GM12878 (cell line): ENCODE measurements at regions not wholly inside any gene's neighbourhood (a gene's known extent, or its start where the extent isn't known, plus 50 kb on each side); places are given as distances from the start of the nearest gene placed in this dataset.

Experiments
- ATAC-seq: fragments of 200-7000 bp; cut with Tn5 transposase; 3 replicates; pipeline ENCODE4 v1.9.1; 2020; ENCODE audit warnings: mild to moderate bottlenecking, moderate library complexity
- BruUV-seq: library from RNA; stranded (reverse); fragments of 400-500 nt; replicated peaks from 2 replicates; lab custom pipeline; 2021; lab: Mats Ljungman, UMichigan
- CTCF ChIA-PET: fragments of 300-600 bp; sonication (Branson Sonifier 250); formaldehyde crosslinking; extraction: SDS; loops from one replicate; lab custom pipeline; 2021; ENCODE audit warnings: inconsistent platforms; lab: Yijun Ruan, JAX
- POLR2A ChIA-PET: fragments of 350-600 bp; formaldehyde crosslinking; extraction: SDS; loops from one replicate; lab custom pipeline; 2021; ENCODE audit warnings: inconsistent platforms; lab: Charles Lee
- RAD21 ChIA-PET: fragments of 300-600 bp; sonication (Branson Sonifier 250); formaldehyde crosslinking; loops from one replicate; lab custom pipeline; 2023; ENCODE audit warnings: antibody characterized with exemption; ENCODE audit not compliant: unreplicated experiment; lab: Charles Lee
- SMC1A ChIA-PET: fragments of 300-600 bp; sonication (Branson Sonifier 250); formaldehyde crosslinking; loops from one replicate; lab custom pipeline; 2023; ENCODE audit not compliant: unreplicated experiment, uncharacterized antibody; lab: Charles Lee
- DNase-seq: peaks from one replicate; pipeline ENCODE4 v3.0.0-alpha.2; 2011; ENCODE audit warnings: low read depth, low spot score
- FAIRE-seq: peaks from 3 replicates; lab custom pipeline; 2011; peaks lifted over from hg19 to GRCh38; lab: Jason Lieb, UNC
- H2AFZ ChIP-seq: 2 replicates; pipeline ENCODE4 v1.6.0; 2011; ENCODE audit warnings: low read depth, low read length, control low read depth; ENCODE audit not compliant: control insufficient read depth
- H3K27ac ChIP-seq: 2 replicates; pipeline ENCODE4 v1.5.1; 2011; ENCODE audit warnings: control low read depth; ENCODE audit not compliant: control insufficient read depth, insufficient read depth
- H3K27me3 ChIP-seq, 2 experiments: replicated peaks in 1 of 2; 2 replicates each; pipeline versions ENCODE4 v1.6.0 to v1.6.1; 2011; ENCODE audit warnings: low read length in 1 of 2; ENCODE audit not compliant: control insufficient read depth in 2 of 2, insufficient read depth in 2 of 2
- H3K36me3 ChIP-seq, 2 experiments: 2 replicates each; pipeline ENCODE4 v1.5.1; 2011; ENCODE audit warnings: low read length in 1 of 2; ENCODE audit not compliant: control insufficient read depth in 2 of 2, insufficient read depth in 2 of 2
- H3K4me1 ChIP-seq: 2 replicates; pipeline ENCODE4 v1.6.1; 2011; ENCODE audit warnings: mild to moderate bottlenecking, low read length, moderate library complexity, mixed read lengths; ENCODE audit not compliant: control insufficient read depth, insufficient read depth
- H3K4me2 ChIP-seq: 2 replicates; pipeline ENCODE4 v1.6.0; 2011; ENCODE audit warnings: control low read depth; ENCODE audit not compliant: control insufficient read depth, insufficient read depth
- H3K4me3 ChIP-seq: fragments of 200-600 bp; sonication (generic); 2 replicates; pipeline ENCODE4 v1.5.1; 2016
- H3K79me2 ChIP-seq: 2 replicates; pipeline ENCODE4 v1.6.0; 2011; ENCODE audit warnings: low read length; ENCODE audit not compliant: control insufficient read depth, insufficient read depth
- H3K9ac ChIP-seq: 2 replicates; pipeline ENCODE4 v1.8.0; 2011; ENCODE audit warnings: low read length, control low read depth, mixed read lengths; ENCODE audit not compliant: control insufficient read depth, insufficient read depth
- H3K9me3 ChIP-seq: replicated peaks from 3 replicates; pipeline ENCODE4 v1.5.1; 2011; ENCODE audit warnings: mild to moderate bottlenecking, low read length; ENCODE audit not compliant: control insufficient read depth, insufficient read depth
- H4K20me1 ChIP-seq: 2 replicates; pipeline ENCODE4 v1.6.0; 2011; ENCODE audit not compliant: control insufficient read depth, insufficient read depth
- ATF3 ChIP-seq: IDR thresholded peaks from 2 replicates; pipeline ENCODE4 v1.6.1; 2011; ENCODE audit warnings: low read depth, mild to moderate bottlenecking, low read length, moderate library complexity, borderline replicate concordance; ENCODE audit errors: extremely low read depth
- CBX5 ChIP-seq: sonication (generic); IDR thresholded peaks from 2 replicates; pipeline ENCODE4 v1.6.1; 2016; ENCODE audit warnings: low read depth, moderate library complexity, mild to moderate bottlenecking, inconsistent platforms
- CUX1 ChIP-seq: IDR thresholded peaks from 2 replicates; pipeline ENCODE4 v1.6.1; 2012; ENCODE audit warnings: improper control_type of control experiment, low read depth, low read length; ENCODE audit not compliant: insufficient replicate concordance
- KAT2A ChIP-seq: conservative IDR thresholded peaks from 2 replicates; pipeline ENCODE4 v1.6.1; 2011; ENCODE audit warnings: low read depth, low read length; ENCODE audit not compliant: control insufficient read depth
- MXI1 ChIP-seq: fragments of 150-350 bp; IDR thresholded peaks from 2 replicates; pipeline ENCODE4 v1.6.1; 2011; ENCODE audit warnings: low read depth, mild to moderate bottlenecking, inconsistent platforms, low read length, improper control_type of control experiment
- NFXL1 ChIP-seq: fragments of 450-650 bp; IDR thresholded peaks from 2 replicates; pipeline ENCODE4 v1.6.1; 2017; ENCODE audit warnings: antibody characterized with exemption, mild to moderate bottlenecking, borderline replicate concordance
- POU2F2 ChIP-seq: IDR thresholded peaks from 3 replicates; pipeline ENCODE4 v1.6.1; 2011; ENCODE audit warnings: low read depth, mild to moderate bottlenecking, low read length, borderline replicate concordance
- RELA ChIP-seq: fragments of 450-650 bp; IDR thresholded peaks from 2 replicates; pipeline ENCODE4 v1.8.0; 2014; ENCODE audit warnings: borderline replicate concordance; ENCODE audit not compliant: partially characterized antibody
- TAF1 ChIP-seq: IDR thresholded peaks from 2 replicates; pipeline ENCODE4 v1.6.1; 2011; ENCODE audit warnings: mild to moderate bottlenecking, low read depth, low read length, borderline replicate concordance
- TCF3 ChIP-seq: IDR thresholded peaks from 2 replicates; pipeline ENCODE4 v1.6.1; 2012; ENCODE audit warnings: low read depth, mild to moderate bottlenecking, low read length, borderline replicate concordance; ENCODE audit not compliant: insufficient read depth
- ZNF207 ChIP-seq: fragments of 450-650 bp; IDR thresholded peaks from 2 replicates; pipeline ENCODE4 v1.6.1; 2014; ENCODE audit warnings: antibody characterized with exemption, mild to moderate bottlenecking, borderline replicate concordance
- ZNF622 ChIP-seq: fragments of 450-650 bp; IDR thresholded peaks from 2 replicates; pipeline ENCODE4 v1.6.1; 2017; ENCODE audit warnings: mild to moderate bottlenecking, inconsistent platforms
- WGBS: methylation state at CpG from one replicate; pipeline ENCODE4 v1.1.6; 2016; ENCODE audit warnings: low lambda C conversion rate; ENCODE audit not compliant: insufficient replicate concordance, insufficient coverage; ENCODE audit errors: missing lambda C conversion rate; 5-methylcytosine and 5-hydroxymethylcytosine counted together
- in situ Hi-C: fragments of 300-500 bp; cut with MboI; formaldehyde crosslinking; loops from 9 replicates; pipeline ENCODE4 v1.14.3; 2018; ENCODE audit warnings: mixed read lengths
- intact Hi-C: fragments of 100-400 bp; cut with micrococcal nuclease; formaldehyde crosslinking; loops from one replicate; pipeline ENCODE4 v1.14.2; 2022; ENCODE audit not compliant: unreplicated experiment

- Histone ChIP-seq H3K4me3 (no peak overlapping the region), H3K4me1 (no peaks in the 10 kb centered on the region), H3K9me3 (no peaks in the 10 kb centered on the region), H3K4me2 (no peak overlapping the region), H3K27ac (no peak overlapping the region)
- ChIA-PET CTCF (no interaction called here), POLR2A (no interaction called here)
- in situ Hi-C loops (no loop called here), intact Hi-C loops (no loop called here)
- BruUV-seq, result no TSS peak
- WGBS, result 40% methylated on average over 9 of the region's 9 CpGs
- no peak for TF ChIP-seq CUX1
- no peak for TF ChIP-seq MXI1
- no peak for TF ChIP-seq KAT2A
- TF ChIP-seq RELA, result no peak
- no peak for TF ChIP-seq ZNF622
- TF ChIP-seq POU2F2, result no peak
- TF ChIP-seq ZNF207, result no peak
- TF ChIP-seq TAF1, result no peak
- no peak for TF ChIP-seq TCF3
- no peak for TF ChIP-seq CBX5
- no peak for TF ChIP-seq NFXL1
- no peak for TF ChIP-seq ATF3
- TF ChIP-seq, all 136 proteins: peak for 0
- Histone ChIP-seq H2AFZ (no peak overlapping the region), H3K27me3 (no peaks in the 10 kb centered on the region; a peak in 2 of 4 replicates), H3K36me3 (no peaks in the 10 kb centered on the region), H3K79me2 (no peaks in the 10 kb centered on the region), H3K9ac (no peak overlapping the region), H4K20me1 (no peaks in the 10 kb centered on the region)
- FAIRE-seq (no peak), ATAC-seq (no peak), DNase-seq (no peak)
- SMC1A ChIA-PET, result no interaction called here
- RAD21 ChIA-PET, result no interaction called here
These were observed 69.5 kb downstream of the TMEM30B start for GRCh38 chr14:61211476-61212255.
